ENCODE measurements at regions not wholly inside any gene's neighbourhood (a gene's known extent, or its start where the extent isn't known, plus 50 kb on each side); places are given as distances from the start of the nearest gene placed in this dataset.

- peaks cover 4% of the 10 kb centered on the region for H3K27me3 Mint-ChIP-seq
- CTCF ChIA-PET: interaction anchor here (0.9 kb wide), 1 partner anchor 441 kb away, joined by 3 read pairs; no protein-coding TSS in a partner anchor
- no peak overlapping the region for H3K4me3 Mint-ChIP-seq
Observed at GRCh38 chr14:61174441-61174891, 106.7 kb downstream of the TMEM30B start.

DNA sequence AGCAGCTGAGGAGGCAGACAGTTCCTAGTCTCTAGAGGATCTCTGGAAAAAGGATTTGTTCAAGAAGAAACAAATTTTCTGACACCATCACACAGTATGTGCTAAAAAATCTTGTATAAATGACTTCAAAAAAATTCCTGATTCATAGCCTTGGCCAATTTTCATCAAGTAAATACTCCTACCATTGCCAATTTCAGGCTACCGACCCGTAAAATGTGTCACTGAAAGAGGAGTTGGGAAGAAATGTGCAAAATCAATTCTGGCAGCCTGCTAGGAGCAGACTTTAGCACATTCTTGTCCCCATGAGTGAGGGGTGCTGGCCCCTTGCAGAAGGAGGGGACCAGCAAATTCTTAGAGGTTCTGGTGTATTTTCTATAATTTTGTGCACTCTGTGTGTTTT, 109.4 kb downstream of the TMEM30B start:
- peaks cover 10% of the 10 kb centered on the region for H3K27me3 Mint-ChIP-seq
- peaks cover 22% of the 10 kb centered on the region for H3K4me1 Mint-ChIP-seq
- DNase-seq: no peak
- peaks cover 10% of the 10 kb centered on the region for H3K9me3 Mint-ChIP-seq
- ChIA-PET POLR2A (no interaction called here), CTCF (no interaction called here)
- no peak overlapping the region for H3K27ac Mint-ChIP-seq
- H3K4me3 Mint-ChIP-seq: no peak overlapping the region
- peaks cover 4% of the 10 kb centered on the region for H3K36me3 Mint-ChIP-seq (ENCODE audit: low read depth)

More at GRCh38 chr14:61174441-61174891, 106.7 kb downstream of the TMEM30B start:
- POLR2A ChIA-PET: no interaction called here
- no peak for DNase-seq
- Mint-ChIP-seq H3K9me3 (peaks cover 10% of the 10 kb centered on the region), H3K36me3 (ENCODE audit: low read depth) (peaks cover 4% of the 10 kb centered on the region), H3K4me1 (peaks cover 43% of the 10 kb centered on the region), H3K27ac (peak overlapping the region; percentile 32)

GRCh38 chr14:61168141-61168540, 113.0 kb downstream of the TMEM30B start:
- no peak overlapping the region for H3K27ac Mint-ChIP-seq
- DNase-seq: no peak
- peaks cover 2% of the 10 kb centered on the region for H3K4me1 Mint-ChIP-seq
- CTCF ChIA-PET: no interaction called here
- no peak overlapping the region for H3K4me3 Mint-ChIP-seq
- H3K36me3 Mint-ChIP-seq (ENCODE audit: low read depth): peaks cover 4% of the 10 kb centered on the region
- H3K27me3 Mint-ChIP-seq: peaks cover 20% of the 10 kb centered on the region
- H3K9me3 Mint-ChIP-seq: peaks cover 12% of the 10 kb centered on the region
- POLR2A ChIA-PET: interaction anchor here (1.0 kb wide), 1 partner anchor 10 kb away, joined by 4 read pairs; no protein-coding TSS in a partner anchor

- H3K4me1 Mint-ChIP-seq: peaks cover 2% of the 10 kb centered on the region
- H3K9me3 Mint-ChIP-seq: peaks cover 9% of the 10 kb centered on the region
- H3K27ac Mint-ChIP-seq: no peak overlapping the region
- ChIA-PET CTCF (interaction anchor here (0.8 kb wide), 1 partner anchor 9 kb away, joined by 3 read pairs; no protein-coding TSS in a partner anchor), POLR2A (no interaction called here)
- DNase-seq: no peak
- peaks cover 20% of the 10 kb centered on the region for H3K27me3 Mint-ChIP-seq
- H3K4me3 Mint-ChIP-seq: no peak overlapping the region
- peaks cover 2% of the 10 kb centered on the region for H3K36me3 Mint-ChIP-seq (ENCODE audit: low read depth)
Observed at GRCh38 chr14:61167642-61168041, 113.5 kb downstream of the TMEM30B start.

DNA sequence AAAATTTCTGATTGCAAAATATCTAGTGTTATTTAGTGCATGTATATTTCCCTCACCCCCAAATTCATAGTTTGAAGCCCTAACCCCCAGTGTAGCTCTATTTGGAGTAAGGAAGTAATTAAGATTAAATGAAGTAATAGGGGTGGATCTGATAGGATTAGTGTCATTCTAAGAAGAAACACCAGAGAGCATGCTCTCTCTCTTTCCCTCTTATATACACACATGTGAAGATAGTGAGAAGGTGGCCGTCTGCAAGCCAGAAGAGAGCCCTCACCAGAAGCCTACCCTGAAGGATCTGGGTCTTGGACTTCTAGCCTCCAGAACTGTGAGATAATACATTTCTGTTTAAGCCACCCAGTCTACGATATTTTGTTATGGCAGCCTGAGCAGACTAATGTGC, 120.3 kb downstream of the TMEM30B start:
- Mint-ChIP-seq H3K4me1 (no peaks in the 10 kb centered on the region), H3K36me3 (ENCODE audit: low read depth) (no peaks in the 10 kb centered on the region), H3K4me3 (no peak overlapping the region), H3K27me3 (peaks cover 22% of the 10 kb centered on the region), H3K9me3 (peaks cover 4% of the 10 kb centered on the region), H3K27ac (no peak overlapping the region)
- no peak for DNase-seq
- POLR2A ChIA-PET: no interaction called here
- CTCF ChIA-PET: no interaction called here

DNA sequence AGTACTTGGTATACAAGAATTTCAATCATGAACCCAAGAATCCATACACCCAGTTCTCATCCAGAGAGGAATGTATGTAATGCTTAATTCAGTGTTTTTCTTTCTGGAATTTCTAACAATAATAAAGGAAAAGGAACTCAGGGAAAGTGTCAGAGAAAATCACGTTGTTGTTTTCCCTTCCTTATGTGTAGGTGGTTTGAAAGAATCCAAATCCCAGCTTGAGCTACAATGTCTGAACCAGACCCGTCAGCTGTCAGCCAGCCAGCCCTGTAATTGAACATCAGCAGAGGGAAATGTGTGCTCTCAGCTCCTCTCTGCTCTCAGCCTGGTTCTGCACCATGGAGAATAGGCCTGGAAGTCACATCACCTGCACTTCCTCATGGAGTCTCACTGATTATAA, 126.5 kb downstream of the TMEM30B start:
- peaks cover 12% of the 10 kb centered on the region for H3K27me3 Mint-ChIP-seq
- H3K27ac Mint-ChIP-seq: no peak overlapping the region
- no peak for DNase-seq
- ChIA-PET POLR2A (no interaction called here), CTCF (no interaction called here)
- no peaks in the 10 kb centered on the region for H3K4me1 Mint-ChIP-seq
- H3K36me3 Mint-ChIP-seq (ENCODE audit: low read depth): peaks cover 2% of the 10 kb centered on the region
- peaks cover 3% of the 10 kb centered on the region for H3K9me3 Mint-ChIP-seq
- H3K4me3 Mint-ChIP-seq: no peak overlapping the region

- Mint-ChIP-seq H3K36me3 (ENCODE audit: low read depth) (peaks cover 2% of the 10 kb centered on the region), H3K4me1 (no peaks in the 10 kb centered on the region), H3K9me3 (peaks cover 3% of the 10 kb centered on the region), H3K27me3 (peaks cover 15% of the 10 kb centered on the region), H3K4me3 (no peak overlapping the region), H3K27ac (no peak overlapping the region)
- POLR2A ChIA-PET: no interaction called here
- CTCF ChIA-PET: no interaction called here
- no peak for DNase-seq
Observed at GRCh38 chr14:61153914-61154545, 127.1 kb downstream of the TMEM30B start.

- peaks cover 2% of the 10 kb centered on the region for H3K36me3 Mint-ChIP-seq (ENCODE audit: low read depth)
- H3K27me3 Mint-ChIP-seq: peaks cover 15% of the 10 kb centered on the region
- no peak for DNase-seq
- no peak overlapping the region for H3K27ac Mint-ChIP-seq
- CTCF ChIA-PET: no interaction called here
- H3K9me3 Mint-ChIP-seq: peaks cover 3% of the 10 kb centered on the region
- H3K4me3 Mint-ChIP-seq: no peak overlapping the region
- no peaks in the 10 kb centered on the region for H3K4me1 Mint-ChIP-seq
- POLR2A ChIA-PET: no interaction called here
Observed at GRCh38 chr14:61153431-61153830, 127.7 kb downstream of the TMEM30B start.

DNA sequence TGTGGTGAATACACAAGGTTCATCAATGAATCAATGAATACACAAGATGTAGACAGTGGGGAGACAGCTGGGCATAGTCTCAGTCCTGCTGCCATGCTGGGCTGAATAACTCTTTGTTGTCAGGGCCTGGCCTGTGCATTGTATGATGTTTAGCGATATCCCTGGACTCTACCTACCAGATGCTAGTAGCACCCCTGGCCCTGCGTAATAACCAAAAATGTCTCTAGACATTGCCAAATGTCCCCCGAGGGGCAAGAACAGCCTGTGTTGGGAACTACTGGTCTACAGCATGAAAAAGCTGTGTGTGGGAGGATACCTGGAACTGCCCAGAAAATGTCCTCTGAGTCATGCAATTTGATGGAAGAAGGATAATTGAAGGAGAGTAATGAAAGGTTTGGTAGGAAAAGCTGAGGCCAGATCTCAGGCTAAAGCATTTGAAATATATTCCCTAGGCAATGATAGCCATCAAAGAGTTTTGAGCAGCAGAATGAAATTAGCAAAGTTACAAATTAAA, 128.2 kb downstream of the TMEM30B start:
- H3K4me3 Mint-ChIP-seq: no peak overlapping the region
- CTCF ChIA-PET: no interaction called here
- no peaks in the 10 kb centered on the region for H3K4me1 Mint-ChIP-seq
- no peak for DNase-seq
- H3K27me3 Mint-ChIP-seq: peaks cover 15% of the 10 kb centered on the region
- H3K9me3 Mint-ChIP-seq: peaks cover 3% of the 10 kb centered on the region
- POLR2A ChIA-PET: no interaction called here
- H3K36me3 Mint-ChIP-seq (ENCODE audit: low read depth): peaks cover 2% of the 10 kb centered on the region
- no peak overlapping the region for H3K27ac Mint-ChIP-seq

GRCh38 chr14:61151251-61151650, 129.9 kb downstream of the TMEM30B start:
- peaks cover 2% of the 10 kb centered on the region for H3K36me3 Mint-ChIP-seq (ENCODE audit: low read depth)
- no peaks in the 10 kb centered on the region for H3K4me1 Mint-ChIP-seq
- CTCF ChIA-PET: no interaction called here

GRCh38 chr14:61150851-61151250, 130.3 kb downstream of the TMEM30B start:
- peaks cover 2% of the 10 kb centered on the region for H3K36me3 Mint-ChIP-seq (ENCODE audit: low read depth)
- peaks cover 13% of the 10 kb centered on the region for H3K27me3 Mint-ChIP-seq
- POLR2A ChIA-PET: no interaction called here
- H3K9me3 Mint-ChIP-seq: peaks cover 7% of the 10 kb centered on the region
- no peak overlapping the region for H3K4me3 Mint-ChIP-seq
- DNase-seq: no peak
- H3K4me1 Mint-ChIP-seq: no peaks in the 10 kb centered on the region
- CTCF ChIA-PET: no interaction called here
- H3K27ac Mint-ChIP-seq: no peak overlapping the region

More at GRCh38 chr14:61151251-61151650, 129.9 kb downstream of the TMEM30B start:
- Mint-ChIP-seq H3K4me3 (no peak overlapping the region), H3K27me3 (peaks cover 13% of the 10 kb centered on the region), H3K9me3 (peaks cover 7% of the 10 kb centered on the region), H3K27ac (no peak overlapping the region)
- POLR2A ChIA-PET: no interaction called here
- DNase-seq: no peak

GRCh38 chr14:61149896-61150295, 131.2 kb downstream of the TMEM30B start:
- H3K36me3 Mint-ChIP-seq (ENCODE audit: low read depth): peaks cover 7% of the 10 kb centered on the region
- H3K27me3 Mint-ChIP-seq: peaks cover 15% of the 10 kb centered on the region
- POLR2A ChIA-PET: no interaction called here

GRCh38 chr14:61148742-61149350, 132.3 kb downstream of the TMEM30B start:
- Mint-ChIP-seq H3K36me3 (ENCODE audit: low read depth) (peaks cover 15% of the 10 kb centered on the region), H3K4me1 (no peaks in the 10 kb centered on the region), H3K4me3 (no peak overlapping the region), H3K9me3 (peaks cover 22% of the 10 kb centered on the region), H3K27ac (no peak overlapping the region), H3K27me3 (peaks cover 17% of the 10 kb centered on the region)
- CTCF ChIA-PET: no interaction called here
- no peak for DNase-seq
- POLR2A ChIA-PET: no interaction called here

More at GRCh38 chr14:61149896-61150295, 131.2 kb downstream of the TMEM30B start:
- DNase-seq: no peak
- Mint-ChIP-seq H3K4me1 (no peaks in the 10 kb centered on the region), H3K27ac (no peak overlapping the region), H3K9me3 (peaks cover 12% of the 10 kb centered on the region), H3K4me3 (no peak overlapping the region)
- CTCF ChIA-PET: no interaction called here

Data from activated CD4-positive, alpha-beta memory T cell treated with anti-CD3 and anti-CD28 coated beads, Interleukin-2, amount 10 ng/mL, durations not matched to agents 7 days and 5 days (primary cell).